WTC11 (cell line): ENCODE measurements at regions not wholly inside any gene's neighbourhood (a gene's known extent, or its start where the extent isn't known, plus 50 kb on each side); places are given as distances from the start of the nearest gene placed in this dataset.

Experiments
- ATAC-seq: fragments of 200-7000 bp; cut with Tn5 transposase; 2 replicates; pipeline ENCODE4 v1.10.0; 2021; ENCODE audit warnings: mild to moderate bottlenecking, moderate library complexity
- CTCF ChIA-PET: fragments of 300-600 bp; sonication (Branson Sonifier 250); formaldehyde crosslinking; loops from one replicate; lab custom pipeline; 2021; ENCODE audit warnings: antibody characterized with exemption; lab: Charles Lee
- POLR2A ChIA-PET: fragments of 350-600 bp; sonication (Branson Sonifier 250); formaldehyde crosslinking; loops from one replicate; lab custom pipeline; 2021; ENCODE audit warnings: antibody characterized with exemption; lab: Charles Lee
- DNase-seq: peaks from one replicate; pipeline ENCODE4 v3.0.0; 2021; ENCODE audit warnings: low spot score
- H3K27ac Mint-ChIP-seq: 2 replicates; pipeline ENCODE4 v1.8.0; 2021; ENCODE audit warnings: mixed read lengths
- H3K27me3 Mint-ChIP-seq: 2 replicates; pipeline ENCODE4 v1.8.0; 2021; ENCODE audit warnings: low read depth, mild to moderate bottlenecking, moderate library complexity, mixed read lengths
- H3K36me3 Mint-ChIP-seq: 2 replicates; pipeline ENCODE4 v1.8.0; 2021; ENCODE audit warnings: mixed read lengths
- H3K4me1 Mint-ChIP-seq: 2 replicates; pipeline ENCODE4 v1.8.0; 2022; ENCODE audit warnings: mixed read lengths
- H3K4me3 Mint-ChIP-seq: 2 replicates; pipeline ENCODE4 v1.8.0; 2021; ENCODE audit warnings: mild to moderate bottlenecking, moderate library complexity, mixed read lengths
- H3K9me3 Mint-ChIP-seq: 2 replicates; pipeline ENCODE4 v1.8.0; 2021; ENCODE audit warnings: mixed read lengths
- CREM ChIP-seq: sonication (generic); formaldehyde crosslinking; IDR thresholded peaks from 2 replicates; pipeline ENCODE4 v1.8.1; 2022; ENCODE audit warnings: mild to moderate bottlenecking, missing genetic modification reagents, moderate library complexity
- OVOL2 ChIP-seq: fragments of 250-450 bp; sonication (Bioruptor Pico); IDR thresholded peaks from 2 replicates; pipeline ENCODE4 v1.9.0; 2021; ENCODE audit warnings: mild to moderate bottlenecking, borderline replicate concordance
- ZNF121 ChIP-seq: sonication (generic); formaldehyde crosslinking; IDR thresholded peaks from 2 replicates; pipeline ENCODE4 v1.8.0; 2023; ENCODE audit warnings: missing genetic modification reagents
- ZNF138 ChIP-seq: sonication (generic); formaldehyde crosslinking; conservative IDR thresholded peaks from 2 replicates; pipeline ENCODE4 v1.8.1; 2022; ENCODE audit warnings: mild to moderate bottlenecking, moderate library complexity, missing genetic modification reagents
- ZNF219 ChIP-seq: sonication (generic); formaldehyde crosslinking; IDR thresholded peaks from 2 replicates; pipeline ENCODE4 v1.8.0; 2023; ENCODE audit warnings: missing genetic modification reagents, mild to moderate bottlenecking, borderline replicate concordance
- TF ChIP-seq, protein P1 (sequence below): sonication (generic); formaldehyde crosslinking; IDR thresholded peaks from 2 replicates; pipeline ENCODE4 v1.8.0; 2023; ENCODE audit warnings: mild to moderate bottlenecking, missing genetic modification reagents
- TF ChIP-seq, protein P2 (sequence below): sonication (generic); formaldehyde crosslinking; IDR thresholded peaks from 2 replicates; pipeline ENCODE4 v1.8.1; 2023; ENCODE audit warnings: mild to moderate bottlenecking, missing genetic modification reagents
- TF ChIP-seq, protein P3 (sequence below): sonication (generic); formaldehyde crosslinking; IDR thresholded peaks from 2 replicates; pipeline ENCODE4 v1.8.0; 2023; ENCODE audit warnings: missing genetic modification reagents, mild to moderate bottlenecking, borderline replicate concordance
- TF ChIP-seq, protein P4 (sequence below): sonication (generic); formaldehyde crosslinking; IDR thresholded peaks from 2 replicates; pipeline ENCODE4 v1.8.1; 2022; ENCODE audit warnings: missing genetic modification reagents, borderline replicate concordance

GRCh38 chr4:15162046-15162445, 159.8 kb downstream of the CPEB2 start (continued):
- TF ChIP-seq OVOL2, result no peak
- TF ChIP-seq, protein P1, sequence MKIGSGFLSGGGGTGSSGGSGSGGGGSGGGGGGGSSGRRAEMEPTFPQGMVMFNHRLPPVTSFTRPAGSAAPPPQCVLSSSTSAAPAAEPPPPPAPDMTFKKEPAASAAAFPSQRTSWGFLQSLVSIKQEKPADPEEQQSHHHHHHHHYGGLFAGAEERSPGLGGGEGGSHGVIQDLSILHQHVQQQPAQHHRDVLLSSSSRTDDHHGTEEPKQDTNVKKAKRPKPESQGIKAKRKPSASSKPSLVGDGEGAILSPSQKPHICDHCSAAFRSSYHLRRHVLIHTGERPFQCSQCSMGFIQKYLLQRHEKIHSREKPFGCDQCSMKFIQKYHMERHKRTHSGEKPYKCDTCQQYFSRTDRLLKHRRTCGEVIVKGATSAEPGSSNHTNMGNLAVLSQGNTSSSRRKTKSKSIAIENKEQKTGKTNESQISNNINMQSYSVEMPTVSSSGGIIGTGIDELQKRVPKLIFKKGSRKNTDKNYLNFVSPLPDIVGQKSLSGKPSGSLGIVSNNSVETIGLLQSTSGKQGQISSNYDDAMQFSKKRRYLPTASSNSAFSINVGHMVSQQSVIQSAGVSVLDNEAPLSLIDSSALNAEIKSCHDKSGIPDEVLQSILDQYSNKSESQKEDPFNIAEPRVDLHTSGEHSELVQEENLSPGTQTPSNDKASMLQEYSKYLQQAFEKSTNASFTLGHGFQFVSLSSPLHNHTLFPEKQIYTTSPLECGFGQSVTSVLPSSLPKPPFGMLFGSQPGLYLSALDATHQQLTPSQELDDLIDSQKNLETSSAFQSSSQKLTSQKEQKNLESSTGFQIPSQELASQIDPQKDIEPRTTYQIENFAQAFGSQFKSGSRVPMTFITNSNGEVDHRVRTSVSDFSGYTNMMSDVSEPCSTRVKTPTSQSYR (CRISPR knock-in tag), result no peak
- TF ChIP-seq, protein P2, sequence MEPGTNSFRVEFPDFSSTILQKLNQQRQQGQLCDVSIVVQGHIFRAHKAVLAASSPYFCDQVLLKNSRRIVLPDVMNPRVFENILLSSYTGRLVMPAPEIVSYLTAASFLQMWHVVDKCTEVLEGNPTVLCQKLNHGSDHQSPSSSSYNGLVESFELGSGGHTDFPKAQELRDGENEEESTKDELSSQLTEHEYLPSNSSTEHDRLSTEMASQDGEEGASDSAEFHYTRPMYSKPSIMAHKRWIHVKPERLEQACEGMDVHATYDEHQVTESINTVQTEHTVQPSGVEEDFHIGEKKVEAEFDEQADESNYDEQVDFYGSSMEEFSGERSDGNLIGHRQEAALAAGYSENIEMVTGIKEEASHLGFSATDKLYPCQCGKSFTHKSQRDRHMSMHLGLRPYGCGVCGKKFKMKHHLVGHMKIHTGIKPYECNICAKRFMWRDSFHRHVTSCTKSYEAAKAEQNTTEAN (CRISPR knock-in tag), result no peak
- TF ChIP-seq ZNF121 (CRISPR knock-in tag), result no peak
- TF ChIP-seq, protein P3, sequence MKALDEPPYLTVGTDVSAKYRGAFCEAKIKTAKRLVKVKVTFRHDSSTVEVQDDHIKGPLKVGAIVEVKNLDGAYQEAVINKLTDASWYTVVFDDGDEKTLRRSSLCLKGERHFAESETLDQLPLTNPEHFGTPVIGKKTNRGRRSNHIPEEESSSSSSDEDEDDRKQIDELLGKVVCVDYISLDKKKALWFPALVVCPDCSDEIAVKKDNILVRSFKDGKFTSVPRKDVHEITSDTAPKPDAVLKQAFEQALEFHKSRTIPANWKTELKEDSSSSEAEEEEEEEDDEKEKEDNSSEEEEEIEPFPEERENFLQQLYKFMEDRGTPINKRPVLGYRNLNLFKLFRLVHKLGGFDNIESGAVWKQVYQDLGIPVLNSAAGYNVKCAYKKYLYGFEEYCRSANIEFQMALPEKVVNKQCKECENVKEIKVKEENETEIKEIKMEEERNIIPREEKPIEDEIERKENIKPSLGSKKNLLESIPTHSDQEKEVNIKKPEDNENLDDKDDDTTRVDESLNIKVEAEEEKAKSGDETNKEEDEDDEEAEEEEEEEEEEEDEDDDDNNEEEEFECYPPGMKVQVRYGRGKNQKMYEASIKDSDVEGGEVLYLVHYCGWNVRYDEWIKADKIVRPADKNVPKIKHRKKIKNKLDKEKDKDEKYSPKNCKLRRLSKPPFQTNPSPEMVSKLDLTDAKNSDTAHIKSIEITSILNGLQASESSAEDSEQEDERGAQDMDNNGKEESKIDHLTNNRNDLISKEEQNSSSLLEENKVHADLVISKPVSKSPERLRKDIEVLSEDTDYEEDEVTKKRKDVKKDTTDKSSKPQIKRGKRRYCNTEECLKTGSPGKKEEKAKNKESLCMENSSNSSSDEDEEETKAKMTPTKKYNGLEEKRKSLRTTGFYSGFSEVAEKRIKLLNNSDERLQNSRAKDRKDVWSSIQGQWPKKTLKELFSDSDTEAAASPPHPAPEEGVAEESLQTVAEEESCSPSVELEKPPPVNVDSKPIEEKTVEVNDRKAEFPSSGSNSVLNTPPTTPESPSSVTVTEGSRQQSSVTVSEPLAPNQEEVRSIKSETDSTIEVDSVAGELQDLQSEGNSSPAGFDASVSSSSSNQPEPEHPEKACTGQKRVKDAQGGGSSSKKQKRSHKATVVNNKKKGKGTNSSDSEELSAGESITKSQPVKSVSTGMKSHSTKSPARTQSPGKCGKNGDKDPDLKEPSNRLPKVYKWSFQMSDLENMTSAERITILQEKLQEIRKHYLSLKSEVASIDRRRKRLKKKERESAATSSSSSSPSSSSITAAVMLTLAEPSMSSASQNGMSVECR (CRISPR knock-in tag), result no peak
- TF ChIP-seq CREM (CRISPR knock-in tag), result no peak
- no peak for TF ChIP-seq ZNF138 (CRISPR knock-in tag)

- TF ChIP-seq ZNF219 (CRISPR knock-in tag) (no peak), CREM (CRISPR knock-in tag) (no peak)
- TF ChIP-seq, protein P4, sequence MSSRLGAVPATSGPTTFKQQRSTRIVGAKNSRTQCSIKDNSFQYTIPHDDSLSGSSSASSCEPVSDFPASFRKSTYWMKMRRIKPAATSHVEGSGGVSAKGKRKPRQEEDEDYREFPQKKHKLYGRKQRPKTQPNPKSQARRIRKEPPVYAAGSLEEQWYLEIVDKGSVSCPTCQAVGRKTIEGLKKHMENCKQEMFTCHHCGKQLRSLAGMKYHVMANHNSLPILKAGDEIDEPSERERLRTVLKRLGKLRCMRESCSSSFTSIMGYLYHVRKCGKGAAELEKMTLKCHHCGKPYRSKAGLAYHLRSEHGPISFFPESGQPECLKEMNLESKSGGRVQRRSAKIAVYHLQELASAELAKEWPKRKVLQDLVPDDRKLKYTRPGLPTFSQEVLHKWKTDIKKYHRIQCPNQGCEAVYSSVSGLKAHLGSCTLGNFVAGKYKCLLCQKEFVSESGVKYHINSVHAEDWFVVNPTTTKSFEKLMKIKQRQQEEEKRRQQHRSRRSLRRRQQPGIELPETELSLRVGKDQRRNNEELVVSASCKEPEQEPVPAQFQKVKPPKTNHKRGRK (CRISPR knock-in tag), result peak; percentile 99
- TF ChIP-seq, protein P3 (CRISPR knock-in tag), result no peak
- TF ChIP-seq, all 79 proteins: peak for 1
- peaks cover 46% of the 10 kb centered on the region for H3K4me1 Mint-ChIP-seq
- CTCF ChIA-PET, result interaction anchor here (0.5 to 1.5 kb wide), 3 partner anchors 161 to 1508 kb away, joined by 3 to 4 read pairs (median 3); no protein-coding TSS in a partner anchor
- H3K4me3 Mint-ChIP-seq, result 0 out of 2 replicates have a peak overlapping the region, but pooled peaks have one; percentile 10
- peaks cover 10% of the 10 kb centered on the region for H3K27me3 Mint-ChIP-seq
- POLR2A ChIA-PET, result no interaction called here
- no peaks in the 10 kb centered on the region for H3K36me3 Mint-ChIP-seq
- no peak for ATAC-seq
- H3K9me3 Mint-ChIP-seq, result peaks cover 3% of the 10 kb centered on the region
- DNase-seq, result no peak
- H3K27ac Mint-ChIP-seq, result no peak overlapping the region
Measured at GRCh38 chr4:15162465-15163283, 160.4 kb downstream of the CPEB2 start.
